GM19238 (cell line): ENCODE measurements at regions not wholly inside any gene's neighbourhood (a gene's known extent, or its start where the extent isn't known, plus 50 kb on each side); places are given as distances from the start of the nearest gene placed in this dataset.
"Not testable (repeated sequence)": the region's sequence is repeated elsewhere in the genome, so short reads cannot be mapped to it uniquely, and the experiment has no call there.

Experiments
- DNase-seq: peaks from one replicate; pipeline ENCODE4 v3.0.0; 2011; ENCODE audit warnings: low spot score; ENCODE audit not compliant: insufficient read length

DNA sequence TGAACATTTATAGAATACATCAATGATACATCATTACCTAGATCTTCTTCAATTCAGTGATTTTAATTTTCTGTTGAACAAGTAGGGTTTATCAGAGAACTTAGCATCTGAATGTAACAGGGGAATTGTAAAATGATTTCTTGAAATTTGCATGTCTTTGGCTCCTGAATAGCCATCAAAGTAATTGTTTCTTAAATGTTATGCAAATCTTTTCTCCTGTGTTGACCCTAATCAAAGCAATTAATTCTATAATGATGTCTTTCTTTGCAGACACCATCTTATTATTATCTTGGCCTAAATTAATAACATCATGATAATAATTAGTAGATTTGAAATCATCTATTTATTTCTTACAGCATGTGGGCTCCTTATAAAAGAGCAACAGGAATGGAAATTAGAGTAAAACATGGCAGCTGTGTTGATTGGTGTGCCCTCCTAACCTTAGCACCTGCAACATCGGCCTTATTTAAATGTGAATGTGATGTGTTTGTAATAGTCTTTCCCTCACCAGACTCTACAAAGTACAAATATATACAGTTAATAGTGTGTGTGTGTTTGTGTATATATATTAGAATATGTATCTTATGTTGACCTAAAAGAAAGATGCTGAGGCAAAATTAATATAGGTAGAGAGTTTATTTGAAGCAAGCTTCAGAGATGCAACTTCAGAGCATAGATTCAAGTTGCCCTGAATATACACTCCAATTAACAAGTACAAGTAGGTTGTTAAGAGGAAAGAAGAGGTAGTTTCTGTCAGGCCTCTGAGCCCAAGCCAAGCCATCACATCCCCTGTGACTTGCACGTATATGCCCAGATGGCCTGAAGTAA, 328.0 kb upstream of the TECRL start:
- no peak for DNase-seq

GRCh38 chr4:64729561-64729960, 320.3 kb upstream of the TECRL start:
- DNase-seq: no peak

- DNase-seq: no peak
These were observed 318.7 kb upstream of the TECRL start for GRCh38 chr4:64727960-64728359.

- DNase-seq: not testable (repeated sequence)
These were observed 318.1 kb upstream of the TECRL start for GRCh38 chr4:64727391-64727790.

DNA sequence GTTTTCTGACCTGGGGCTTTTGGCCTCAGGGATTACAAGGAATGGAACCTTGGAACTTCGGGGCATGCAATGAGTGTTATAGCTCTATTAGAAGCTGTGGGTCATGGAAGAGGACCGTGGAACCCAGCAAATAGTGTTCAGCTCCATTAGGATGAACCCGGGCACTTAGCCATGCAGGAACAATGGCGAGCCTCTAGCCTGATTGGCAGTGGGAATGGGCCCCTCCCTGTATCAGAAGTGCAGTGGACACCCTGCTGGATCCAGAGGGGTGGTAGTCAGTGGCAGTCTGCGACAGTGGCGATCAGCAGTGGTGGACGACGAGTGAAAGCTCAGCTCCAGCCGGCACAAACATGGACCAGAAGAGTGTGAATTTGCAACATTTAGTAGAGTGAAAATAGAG, 315.4 kb upstream of the TECRL start:
- DNase-seq: no peak

DNA sequence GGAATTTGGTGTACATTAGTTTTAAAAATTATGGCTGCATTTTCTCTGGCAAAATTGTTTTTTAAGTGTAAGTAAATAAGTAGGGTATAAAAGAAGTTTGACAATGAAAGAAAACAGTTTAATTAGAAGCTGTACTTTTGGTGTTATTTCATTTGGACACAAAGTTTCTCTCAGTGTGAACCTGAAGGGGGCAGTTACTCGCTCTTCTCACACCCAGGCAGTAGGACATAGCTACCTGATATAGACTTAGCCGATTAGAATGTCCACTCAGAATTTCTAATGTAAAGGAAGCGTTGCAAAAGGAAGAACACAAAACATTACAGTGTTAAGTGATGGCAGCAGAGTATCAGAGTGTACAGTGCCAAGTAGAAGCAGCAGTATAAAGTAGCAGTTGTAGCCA, 311.9 kb upstream of the TECRL start:
- DNase-seq: no peak

GRCh38 chr4:64718091-64718490, 308.8 kb upstream of the TECRL start:
- DNase-seq: no peak

GRCh38 chr4:64715741-64716140, 306.5 kb upstream of the TECRL start:
- no peak for DNase-seq

DNA sequence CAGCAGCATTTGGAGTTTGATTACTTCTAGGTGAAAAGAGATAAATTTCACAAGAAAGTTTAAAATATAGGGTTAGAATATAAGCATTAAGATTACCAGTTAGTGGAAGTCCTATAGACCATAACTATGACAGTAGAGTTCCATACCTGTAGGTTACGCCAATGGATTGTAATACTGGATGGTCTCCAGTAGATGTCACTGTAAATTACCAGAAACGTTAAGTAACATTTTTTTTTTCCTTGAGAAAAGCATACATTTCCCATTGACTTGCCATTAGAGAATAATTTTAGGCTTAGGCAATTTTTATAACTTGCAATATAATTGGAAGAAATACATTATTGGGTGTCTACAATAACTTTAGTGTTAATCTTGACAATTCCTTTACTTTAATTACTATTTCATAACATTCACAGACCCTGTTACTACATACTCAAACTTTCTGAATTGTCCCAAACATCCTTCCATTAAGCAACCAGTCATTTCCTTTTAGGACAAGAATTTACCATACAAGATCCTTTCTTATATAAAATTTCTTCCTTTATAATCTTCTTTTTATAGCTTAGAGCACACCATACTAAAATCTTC, 304.1 kb upstream of the TECRL start:
- DNase-seq: no peak

GRCh38 chr4:64712590-64712989, 303.3 kb upstream of the TECRL start:
- no peak for DNase-seq

DNA sequence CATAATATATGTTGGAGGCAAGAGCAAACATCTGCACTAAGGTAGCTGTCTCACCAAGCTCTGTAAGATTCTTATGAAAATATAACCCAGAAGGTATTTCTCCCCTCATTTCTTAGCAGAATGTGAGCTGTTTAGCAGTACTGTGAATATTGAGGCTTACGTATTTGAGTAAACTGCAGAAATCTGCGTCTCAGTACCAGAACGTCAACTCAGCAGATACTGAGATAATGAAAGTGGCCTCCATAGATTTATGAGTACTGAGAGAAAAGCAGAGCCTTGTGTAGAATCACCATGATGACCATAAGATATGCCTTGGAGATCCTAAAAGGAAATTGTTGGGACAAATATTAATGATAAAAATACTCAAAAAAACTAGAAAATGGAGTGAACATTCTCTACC, 296.7 kb upstream of the TECRL start:
- no peak for DNase-seq

DNA sequence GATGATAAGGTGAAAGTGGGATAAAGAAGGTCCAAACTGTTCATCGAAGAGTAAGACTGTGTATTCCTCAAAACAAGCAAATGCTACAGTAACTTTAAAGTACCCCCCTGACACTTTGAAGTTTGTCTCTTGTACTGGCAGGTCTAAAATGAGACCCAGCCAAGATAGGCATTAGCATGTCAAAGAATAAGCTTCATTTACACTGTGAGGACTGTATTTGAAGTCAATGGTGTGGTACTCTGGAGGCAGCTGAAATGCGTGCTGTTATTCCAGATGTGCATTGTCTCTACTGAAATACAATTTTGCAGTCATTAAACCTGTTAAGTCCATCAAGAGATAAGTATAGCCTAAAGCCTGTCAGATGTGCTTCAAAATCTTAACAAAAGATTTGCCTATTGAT, 288.9 kb upstream of the TECRL start:
- no peak for DNase-seq

- DNase-seq: no peak
These were observed 273.7 kb upstream of the TECRL start for GRCh38 chr4:64682946-64683345.

DNA sequence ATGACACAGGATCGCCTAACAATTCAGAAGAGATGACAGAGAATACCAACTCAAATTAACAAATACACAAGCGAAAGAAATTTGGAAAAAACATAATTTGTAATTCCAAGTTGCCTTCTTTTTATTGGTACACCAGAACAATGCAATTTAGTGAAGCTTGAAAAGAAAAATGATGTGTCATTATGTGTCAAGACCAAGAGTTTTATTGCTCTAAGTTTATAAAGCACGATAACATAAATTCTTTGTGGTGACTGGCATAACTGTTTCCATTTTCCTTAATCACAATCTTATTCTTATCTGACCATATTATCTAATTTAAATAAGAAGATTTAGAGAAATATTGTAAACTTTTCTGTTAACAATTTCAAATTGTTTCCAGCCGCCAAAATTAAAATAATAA, 273.2 kb upstream of the TECRL start:
- no peak for DNase-seq

GRCh38 chr4:64673121-64673520, 263.9 kb upstream of the TECRL start:
- not testable (repeated sequence) for DNase-seq

GRCh38 chr4:64670647-64671046, 261.4 kb upstream of the TECRL start:
- no peak for DNase-seq

- no peak for DNase-seq
These were observed 234.6 kb upstream of the TECRL start for GRCh38 chr4:64643841-64644240.

- no peak for DNase-seq
These were observed 233.7 kb upstream of the TECRL start for GRCh38 chr4:64642936-64643335.

- not testable (repeated sequence) for DNase-seq
These were observed 231.2 kb upstream of the TECRL start for GRCh38 chr4:64640402-64640801.

GRCh38 chr4:64625438-64625837, 216.2 kb upstream of the TECRL start:
- DNase-seq: no peak

- DNase-seq: no peak
These were observed 208.6 kb upstream of the TECRL start for GRCh38 chr4:64617800-64618199.

DNA sequence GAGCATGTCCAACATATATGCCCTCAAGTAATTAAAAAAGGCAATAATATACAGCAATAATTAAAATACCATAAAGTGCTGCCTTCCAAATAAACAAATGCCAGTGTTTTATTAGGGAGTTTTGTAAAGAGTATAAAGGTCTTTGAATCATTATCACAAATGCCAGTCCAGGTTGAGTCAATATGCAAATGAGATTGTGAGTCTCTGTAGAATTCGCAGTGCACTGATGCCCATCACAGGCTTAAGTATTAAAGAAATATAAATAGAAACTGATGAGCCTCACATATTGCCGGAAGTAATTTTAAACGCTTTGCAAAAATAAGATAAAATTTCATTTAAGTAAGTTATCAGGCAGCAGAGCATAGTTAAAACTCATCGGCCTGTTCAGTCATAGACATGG, 205.0 kb upstream of the TECRL start:
- no peak for DNase-seq

DNA sequence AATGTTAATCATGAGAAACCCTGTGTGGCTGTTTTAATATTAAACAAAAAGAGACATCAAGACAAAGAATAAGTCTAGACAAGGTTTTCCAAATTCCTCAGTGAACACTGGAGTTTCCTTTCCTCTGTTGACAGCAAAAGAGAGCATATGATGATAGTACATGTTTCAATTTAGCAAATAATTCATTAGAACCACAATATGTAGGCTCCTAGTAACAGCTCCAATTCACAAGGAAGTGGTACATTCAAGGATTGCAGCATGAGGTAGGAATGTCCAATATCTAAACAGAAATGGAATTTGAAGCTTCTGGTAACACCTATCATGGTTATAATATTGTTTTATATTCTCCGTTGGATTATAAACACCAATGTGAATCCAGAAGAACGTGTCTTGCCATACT, 203.8 kb upstream of the TECRL start:
- DNase-seq: no peak
